HCT116 (cell line): ENCODE measurements at regions not wholly inside any gene's neighbourhood (a gene's known extent, or its start where the extent isn't known, plus 50 kb on each side); places are given as distances from the start of the nearest gene placed in this dataset.

Source experiments
- ATAC-seq: fragments of 200-7000 bp; cut with Tn5 transposase; 2 replicates; pipeline ENCODE4 v1.9.1; 2020; ENCODE audit warnings: mild to moderate bottlenecking, moderate library complexity
- BruUV-seq: library from RNA; stranded (reverse); fragments of 400-500 nt; replicated peaks from 2 replicates; lab custom pipeline; 2021; lab: Mats Ljungman, UMichigan
- CTCF ChIA-PET: fragments of 300-600 bp; sonication (Branson Sonifier 250); formaldehyde crosslinking; loops from one replicate; lab custom pipeline; 2021; ENCODE audit warnings: antibody characterized with exemption; lab: Charles Lee
- POLR2A ChIA-PET: fragments of 300-600, 350-600 bp; sonication (Branson Sonifier 250); formaldehyde crosslinking; loops from one replicate; lab custom pipeline; 2021; ENCODE audit warnings: antibody characterized with exemption; lab: Charles Lee
- RAD21 ChIA-PET, 2 experiments: fragments of 300-600 bp; sonication (Branson Sonifier 250); formaldehyde crosslinking; loops; one replicate each; lab custom pipeline; 2023; ENCODE audit warnings: low total read pairs in 2 of 2; ENCODE audit not compliant: uncharacterized antibody in 2 of 2, unreplicated experiment in 2 of 2, low non-redundant PET in 1 of 2; lab: Charles Lee
- DNase-seq: peaks from one replicate; pipeline ENCODE4 v3.0.0-alpha.2; 2010; ENCODE audit warnings: low read depth, low spot score
- H2AFZ ChIP-seq: fragments of 200-600 bp; shearing (Covaris generic), sonication (generic); 2 replicates; pipeline ENCODE4 v1.6.1; 2017; ENCODE audit warnings: low read depth, mixed run types, mixed read lengths, antibody characterized with exemption, low read length; ENCODE audit not compliant: poor library complexity, severe bottlenecking
- H3K27ac ChIP-seq: 2 replicates; pipeline ENCODE4 v1.5.1; 2012; ENCODE audit warnings: low read depth, low read length
- H3K27me3 ChIP-seq: fragments of 200-600 bp; sonication (generic); 2 replicates; pipeline ENCODE4 v1.6.1; 2016; ENCODE audit warnings: mixed run types, low read length, mixed read lengths; ENCODE audit not compliant: insufficient read depth
- H3K36me3 ChIP-seq, 2 experiments: fragments of 200-500 bp in 1 of 2; fragments of 200-600 bp in 1 of 2; sonication (Bioruptor generic) in 1 of 2; sonication (generic) in 1 of 2; 2 replicates each; pipeline versions ENCODE4 v1.5.1 to v1.6.1; 2014 to 2016; ENCODE audit warnings: low read length in 2 of 2, inconsistent platforms in 1 of 2, mixed read lengths in 1 of 2, mixed run types in 1 of 2; ENCODE audit not compliant: insufficient read depth in 2 of 2, control insufficient read depth in 1 of 2
- H3K4me1 ChIP-seq, 2 experiments: fragments of 200-600 bp in 1 of 2; sonication (generic) in 1 of 2; 2 replicates each; pipeline versions ENCODE4 v1.5.1 to v1.6.1; 2012 to 2017; ENCODE audit warnings: low read length in 2 of 2, inconsistent platforms in 1 of 2, mild to moderate bottlenecking in 1 of 2, mixed read lengths in 1 of 2, mixed run types in 1 of 2, moderate library complexity in 1 of 2; ENCODE audit not compliant: insufficient read depth in 2 of 2, control insufficient read depth in 1 of 2
- H3K4me2 ChIP-seq: fragments of 200-600 bp; sonication (generic); 2 replicates; pipeline ENCODE4 v1.6.1; 2017; ENCODE audit warnings: mixed run types, low read length, mixed read lengths
- H3K4me3 ChIP-seq, 2 experiments: fragments of 200-600 bp in 1 of 2; sonication (generic) in 1 of 2; replicated peaks in 1 of 2; 2 replicates each; pipeline ENCODE4 v1.5.1; 2011 to 2016; ENCODE audit warnings: low read length in 2 of 2, control low read depth in 1 of 2, low read depth in 1 of 2, mild to moderate bottlenecking in 1 of 2, mixed read lengths in 1 of 2, mixed run types in 1 of 2
- H3K79me2 ChIP-seq: fragments of 200-600 bp; sonication (generic); 2 replicates; pipeline ENCODE4 v1.6.1; 2017; ENCODE audit warnings: mild to moderate bottlenecking, mixed run types, low read length, moderate library complexity, mixed read lengths; ENCODE audit not compliant: insufficient read depth
- H3K9ac ChIP-seq: fragments of 200-600 bp; sonication (generic); 2 replicates; pipeline ENCODE4 v1.6.1; 2016; ENCODE audit warnings: low read length, mixed read lengths
- H3K9me2 ChIP-seq: fragments of 200-600 bp; sonication (generic), shearing (Covaris generic); 2 replicates; pipeline ENCODE4 v1.6.1; 2017; ENCODE audit warnings: mixed run types, mild to moderate bottlenecking, moderate library complexity; ENCODE audit not compliant: insufficient read depth
- H3K9me3 ChIP-seq, 2 experiments: fragments of 200-500 bp in 1 of 2; fragments of 200-600 bp in 1 of 2; sonication (Bioruptor generic) in 1 of 2; sonication (generic) in 1 of 2; 2 replicates each; pipeline ENCODE4 v1.6.1; 2014 to 2017; ENCODE audit warnings: low read length in 2 of 2, mixed read lengths in 2 of 2, inconsistent platforms in 1 of 2, low read depth in 1 of 2, mild to moderate bottlenecking in 1 of 2, mixed run types in 1 of 2, moderate library complexity in 1 of 2; ENCODE audit not compliant: control insufficient read depth in 1 of 2, insufficient read depth in 1 of 2
- H4K20me1 ChIP-seq: fragments of 200-600 bp; sonication (generic), shearing (Covaris generic); 2 replicates; pipeline ENCODE4 v1.6.1; 2017; ENCODE audit warnings: mixed run types, mild to moderate bottlenecking, moderate library complexity; ENCODE audit not compliant: insufficient read depth
- ATF3 ChIP-seq: IDR thresholded peaks from 2 replicates; pipeline ENCODE4 v1.6.1; 2012
- EGR1 ChIP-seq: IDR thresholded peaks from 2 replicates; pipeline ENCODE4 v1.6.1; 2012; ENCODE audit warnings: low read depth
- ELF1 ChIP-seq: IDR thresholded peaks from 2 replicates; pipeline ENCODE4 v1.6.1; 2012; ENCODE audit warnings: low read depth, borderline replicate concordance
- EZH2 ChIP-seq: fragments of 200-600 bp; sonication (generic); IDR thresholded peaks from 2 replicates; pipeline ENCODE4 v1.6.1; 2017; ENCODE audit warnings: antibody characterized with exemption, mixed run types
- RAD21 ChIP-seq: IDR thresholded peaks from 2 replicates; pipeline ENCODE4 v1.6.1; 2012; ENCODE audit warnings: low read depth, mild to moderate bottlenecking
- SIN3A ChIP-seq: IDR thresholded peaks from 2 replicates; pipeline ENCODE4 v1.6.1; 2012; ENCODE audit warnings: low read depth
- intact Hi-C: fragments of 100-400 bp; cut with micrococcal nuclease; formaldehyde crosslinking; loops from 2 replicates; pipeline ENCODE4 v1.10.0; 2022
- TF ChIP-seq, protein P1 (sequence below): IDR thresholded peaks from 2 replicates; pipeline ENCODE4 v1.6.1; 2012

- H3K4me3 ChIP-seq, result no peak overlapping the region
- POLR2A ChIA-PET, result no interaction called here
- no peaks in the 10 kb centered on the region for H3K36me3 ChIP-seq
- CTCF ChIA-PET, result no interaction called here
- no TSS peak for BruUV-seq
- no peak overlapping the region for H3K9ac ChIP-seq
- no peak overlapping the region for H2AFZ ChIP-seq
- intact Hi-C loops, result no loop called here
- H3K27me3 ChIP-seq, result peaks cover 57% of the 10 kb centered on the region; the same call in 1 of the 2 replicates
- no peak overlapping the region for H3K4me2 ChIP-seq
- DNase-seq (no peak), ATAC-seq (no peak)
- no peaks in the 10 kb centered on the region for H3K9me3 ChIP-seq
- H3K9me2 ChIP-seq, result no peaks in the 10 kb centered on the region
- TF ChIP-seq ATF3, result no peak
- TF ChIP-seq RAD21, result no peak
- no peaks in the 10 kb centered on the region for H3K4me1 ChIP-seq
- H4K20me1 ChIP-seq, result no peaks in the 10 kb centered on the region
- RAD21 ChIA-PET, result no interaction called here
- no peaks in the 10 kb centered on the region for H3K79me2 ChIP-seq
- no peak overlapping the region for H3K27ac ChIP-seq
Observed at GRCh38 chr3:33947272-33948195, 149.1 kb downstream of the PDCD6IP start.

DNA sequence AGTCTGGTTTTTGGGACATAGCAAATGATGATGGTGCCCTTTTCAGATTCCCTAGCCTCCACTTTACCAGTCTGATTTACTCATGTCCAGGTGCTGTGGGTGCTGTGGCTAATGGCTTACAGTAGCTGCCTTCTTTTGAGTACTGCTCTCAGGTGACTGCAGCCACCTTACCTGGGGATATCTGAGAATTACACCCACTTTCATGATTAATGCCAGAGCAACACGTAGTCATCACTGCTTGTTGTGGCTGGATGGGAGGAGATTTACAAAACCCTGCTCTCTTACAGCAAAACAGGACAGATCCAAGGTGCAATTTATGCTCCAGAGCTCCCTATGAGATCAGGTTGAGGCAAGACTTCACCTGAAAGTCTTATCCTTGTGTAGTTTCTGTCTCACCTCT, 150.6 kb downstream of the PDCD6IP start:
- Histone ChIP-seq H3K27me3 (peaks cover 56% of the 10 kb centered on the region), H4K20me1 (no peaks in the 10 kb centered on the region), H3K36me3 (no peaks in the 10 kb centered on the region), H2AFZ (no peak overlapping the region), H3K27ac (no peak overlapping the region), H3K4me2 (no peak overlapping the region), H3K4me3 (no peak overlapping the region), H3K4me1 (no peaks in the 10 kb centered on the region), H3K9ac (no peak overlapping the region), H3K79me2 (no peaks in the 10 kb centered on the region), H3K9me3 (no peaks in the 10 kb centered on the region), H3K9me2 (no peaks in the 10 kb centered on the region)
- ChIA-PET RAD21 (no interaction called here), POLR2A (no interaction called here), CTCF (interaction anchor here (0.8 kb wide), 1 partner anchor 66 kb away, joined by 3 read pairs; no protein-coding TSS in a partner anchor)
- BruUV-seq, result no TSS peak
- TF ChIP-seq EGR1, result no peak
- TF ChIP-seq SIN3A, result no peak
- no peak for TF ChIP-seq EZH2
- TF ChIP-seq ELF1, result no peak
- TF ChIP-seq, protein P1, sequence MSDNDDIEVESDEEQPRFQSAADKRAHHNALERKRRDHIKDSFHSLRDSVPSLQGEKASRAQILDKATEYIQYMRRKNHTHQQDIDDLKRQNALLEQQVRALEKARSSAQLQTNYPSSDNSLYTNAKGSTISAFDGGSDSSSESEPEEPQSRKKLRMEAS, result no peak
- DNase-seq (no peak), ATAC-seq (no peak)
- intact Hi-C loops, result no loop called here
